Right cardiac atrium (tissue), 5 donors: ENCODE measurements at regions not wholly inside any gene's neighbourhood (a gene's known extent, or its start where the extent isn't known, plus 50 kb on each side); places are given as distances from the start of the nearest gene placed in this dataset.
"Not testable (repeated sequence)": the region's sequence is repeated elsewhere in the genome, so short reads cannot be mapped to it uniquely, and the experiment has no call there.

Source experiments
- ATAC-seq, 2 donors: fragments of 200-7000 bp; cut with Tn5 transposase; one replicate each; pipeline versions ENCODE4 v1.8.0 to v1.9.1; 2020; ENCODE audit warnings: moderate library complexity in 2 of 2, mild to moderate bottlenecking in 1 of 2
- DNase-seq, 3 donors: peaks; one replicate each; pipeline ENCODE4 v3.0.0-alpha.2; 2020
- H3K27ac ChIP-seq: one replicate; pipeline ENCODE4 v1.5.1; 2013; ENCODE audit warnings: mild to moderate bottlenecking, low read length, control low read depth, moderate library complexity
- H3K27me3 ChIP-seq: one replicate; pipeline ENCODE4 v1.6.1; 2013; ENCODE audit not compliant: control insufficient read depth, insufficient read depth
- H3K4me1 ChIP-seq: one replicate; pipeline ENCODE4 v1.6.1; 2013; ENCODE audit warnings: low read length; ENCODE audit not compliant: control insufficient read depth, insufficient read depth
- H3K4me3 ChIP-seq: one replicate; pipeline ENCODE4 v1.5.1; 2013; ENCODE audit warnings: low read length, control low read depth
- H3K9me3 ChIP-seq: one replicate; pipeline ENCODE4 v1.6.1; 2013; ENCODE audit warnings: low read length; ENCODE audit not compliant: control insufficient read depth
- WGBS: extraction: QIAGEN DNeasy Blood & Tissue Kit; methylation state at CpG from one replicate; pipeline ENCODE4 v1.1.7; 2013; 5-methylcytosine and 5-hydroxymethylcytosine counted together
- intact Hi-C, 4 donors: fragments of 100-400 bp; cut with DNase I; formaldehyde crosslinking; loops; one replicate each; pipeline versions ENCODE4 v1.11.0 to v1.14.0; 2022 to 2023
- donor health status: healthy with polysubstance abuse.
- donor health status: DM: no; HTN: yes; CAD: no.
- donor health status: DM: no; HTN: no; CAD: no.
- donor health status: DM: no; HTN: yes; CAD: no; lungs with severe emphysema.
- donor health status: DM: yes; HTN: yes; CAD: no.

- Histone ChIP-seq H3K27me3 (no peaks in the 10 kb centered on the region), H3K27ac (no peak overlapping the region), H3K4me3 (no peak overlapping the region), H3K4me1 (peaks cover 6% of the 10 kb centered on the region), H3K9me3 (no peaks in the 10 kb centered on the region)
- WGBS: 28% methylated on average over 9 of the region's 9 CpGs
- ATAC-seq (peak; percentile 91 to 92), DNase-seq (peak; percentile 91 to 93 (median 93))
- intact Hi-C loops: no loop called here
Measured at GRCh38 chr3:72270072-72270681, 485.2 kb upstream of the PROK2 start.

GRCh38 chr3:72269475-72269874, 484.5 kb upstream of the PROK2 start:
- WGBS: 84% methylated on average over 3 of the region's 3 CpGs

GRCh38 chr3:72266921-72267524, 482.1 kb upstream of the PROK2 start:
- not testable (repeated sequence) for H3K27ac ChIP-seq, H3K4me1 ChIP-seq, DNase-seq, H3K9me3 ChIP-seq, H3K27me3 ChIP-seq, H3K4me3 ChIP-seq, ATAC-seq
- WGBS: 95% methylated on average over 7 of the region's 7 CpGs
- intact Hi-C loops: loop anchor here in 1 of 4 donors (10.0 kb wide), 1 partner anchor 312 kb away; no protein-coding TSS in a partner anchor

More at GRCh38 chr3:72269475-72269874, 484.5 kb upstream of the PROK2 start:
- Histone ChIP-seq H3K27ac (no peak overlapping the region), H3K4me1 (peaks cover 6% of the 10 kb centered on the region), H3K27me3 (no peaks in the 10 kb centered on the region), H3K4me3 (no peak overlapping the region), H3K9me3 (no peaks in the 10 kb centered on the region)
- ATAC-seq (peak in 1 of 2 donors; percentile 40), DNase-seq (no peak)
- intact Hi-C loops: loop anchor here in 1 of 4 donors (10.0 kb wide), 1 partner anchor 315 kb away; no protein-coding TSS in a partner anchor

- H3K9me3 ChIP-seq: no peaks in the 10 kb centered on the region
- H3K27me3 ChIP-seq: no peaks in the 10 kb centered on the region
- DNase-seq (no peak), ATAC-seq (no peak)
- no peak overlapping the region for H3K27ac ChIP-seq
- intact Hi-C loops: loop anchor here in 1 of 4 donors (10.0 kb wide), 1 partner anchor 311 kb away; no protein-coding TSS in a partner anchor
- H3K4me1 ChIP-seq: peaks cover 6% of the 10 kb centered on the region
- WGBS: 84% methylated on average over 3 of the region's 3 CpGs
- no peak overlapping the region for H3K4me3 ChIP-seq
Measured at GRCh38 chr3:72266016-72266370, 481.0 kb upstream of the PROK2 start.

GRCh38 chr3:72265256-72266015, 480.5 kb upstream of the PROK2 start:
- no peak for ATAC-seq
- Histone ChIP-seq H3K27ac (no peak overlapping the region), H3K9me3 (no peaks in the 10 kb centered on the region), H3K27me3 (no peaks in the 10 kb centered on the region), H3K4me1 (peaks cover 1% of the 10 kb centered on the region), H3K4me3 (no peak overlapping the region)
- intact Hi-C loops: loop anchor here in 1 of 4 donors (10.0 kb wide), 1 partner anchor 311 kb away; no protein-coding TSS in a partner anchor
- WGBS: 72% methylated on average over 9 of the region's 9 CpGs
- DNase-seq: no peak

GRCh38 chr3:72263223-72263990, 478.5 kb upstream of the PROK2 start:
- H3K4me1 ChIP-seq: no peaks in the 10 kb centered on the region
- no peaks in the 10 kb centered on the region for H3K27me3 ChIP-seq
- no peak for DNase-seq
- 84% methylated on average over 4 of the region's 4 CpGs for WGBS
- intact Hi-C loops: loop anchor here in 1 of 4 donors (10.0 kb wide), 1 partner anchor 309 kb away; no protein-coding TSS in a partner anchor
- no peak overlapping the region for H3K4me3 ChIP-seq
- H3K27ac ChIP-seq: no peak overlapping the region
- ATAC-seq: no peak
- no peaks in the 10 kb centered on the region for H3K9me3 ChIP-seq

- H3K4me3 ChIP-seq: no peak overlapping the region
- intact Hi-C loops: loop anchor here in 1 of 4 donors (10.0 kb wide), 1 partner anchor 308 kb away; no protein-coding TSS in a partner anchor
- no peaks in the 10 kb centered on the region for H3K27me3 ChIP-seq
- no peaks in the 10 kb centered on the region for H3K4me1 ChIP-seq
- 38% methylated on average over 3 of the region's 3 CpGs for WGBS
- no peaks in the 10 kb centered on the region for H3K9me3 ChIP-seq
- no peak overlapping the region for H3K27ac ChIP-seq
- DNase-seq: no peak
- no peak for ATAC-seq
Measured at GRCh38 chr3:72262736-72263135, 477.8 kb upstream of the PROK2 start.

GRCh38 chr3:72261566-72262564, 476.9 kb upstream of the PROK2 start:
- Histone ChIP-seq H3K27ac (no peak overlapping the region), H3K4me3 (no peak overlapping the region), H3K9me3 (no peaks in the 10 kb centered on the region), H3K27me3 (no peaks in the 10 kb centered on the region), H3K4me1 (no peaks in the 10 kb centered on the region)
- no peak for DNase-seq
- intact Hi-C loops: loop anchor here in 1 of 4 donors (10.0 kb wide), 1 partner anchor 307 kb away; no protein-coding TSS in a partner anchor
- ATAC-seq: no peak
- WGBS: 67% methylated on average over 8 of the region's 8 CpGs

GRCh38 chr3:72260588-72260910, 475.6 kb upstream of the PROK2 start:
- H3K4me3 ChIP-seq: no peak overlapping the region
- H3K4me1 ChIP-seq: peaks cover 2% of the 10 kb centered on the region
- ATAC-seq (no peak), DNase-seq (no peak)
- H3K27me3 ChIP-seq: no peaks in the 10 kb centered on the region
- no peak overlapping the region for H3K27ac ChIP-seq
- WGBS: 89% methylated on average over 5 of the region's 5 CpGs
- H3K9me3 ChIP-seq: no peaks in the 10 kb centered on the region
- intact Hi-C loops: loop anchor here in 1 of 4 donors (10.0 kb wide), 1 partner anchor 306 kb away; no protein-coding TSS in a partner anchor
